ENCODE measurements at regions not wholly inside any gene's neighbourhood (a gene's known extent, or its start where the extent isn't known, plus 50 kb on each side); places are given as distances from the start of the nearest gene placed in this dataset.
"Not testable (repeated sequence)": the region's sequence is repeated elsewhere in the genome, so short reads cannot be mapped to it uniquely, and the experiment has no call there.

DNA sequence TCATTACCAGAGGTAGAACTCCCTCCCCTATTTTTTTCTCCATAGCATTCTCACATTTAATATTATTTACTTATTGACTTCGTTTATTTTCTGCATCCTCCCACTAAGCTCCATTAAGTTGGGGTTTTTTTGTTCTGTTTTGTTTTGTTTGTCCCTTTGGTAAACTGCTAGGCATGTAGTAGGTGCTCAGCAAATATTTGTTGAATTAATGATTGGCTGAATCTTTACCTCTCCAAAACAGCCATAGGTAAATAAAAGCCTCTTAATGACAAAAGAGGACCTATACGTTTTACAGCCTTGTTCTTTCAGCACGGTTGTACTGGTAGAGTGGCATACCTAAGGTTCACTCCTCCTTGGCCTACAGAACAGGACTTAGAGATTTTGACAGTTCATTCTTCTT, 52.0 kb downstream of the PRORP start:
- Histone ChIP-seq H3K4me3 (no peak overlapping the region), H3K9me3 (no peaks in the 10 kb centered on the region), H3K4me1 (no peaks in the 10 kb centered on the region), H3K27me3 (ENCODE audit: low read depth) (no peaks in the 10 kb centered on the region), H3K27ac (no peak overlapping the region), H3K36me3 (peaks cover 5% of the 10 kb centered on the region)
- no peak for DNase-seq
- TF ChIP-seq, protein P1, sequence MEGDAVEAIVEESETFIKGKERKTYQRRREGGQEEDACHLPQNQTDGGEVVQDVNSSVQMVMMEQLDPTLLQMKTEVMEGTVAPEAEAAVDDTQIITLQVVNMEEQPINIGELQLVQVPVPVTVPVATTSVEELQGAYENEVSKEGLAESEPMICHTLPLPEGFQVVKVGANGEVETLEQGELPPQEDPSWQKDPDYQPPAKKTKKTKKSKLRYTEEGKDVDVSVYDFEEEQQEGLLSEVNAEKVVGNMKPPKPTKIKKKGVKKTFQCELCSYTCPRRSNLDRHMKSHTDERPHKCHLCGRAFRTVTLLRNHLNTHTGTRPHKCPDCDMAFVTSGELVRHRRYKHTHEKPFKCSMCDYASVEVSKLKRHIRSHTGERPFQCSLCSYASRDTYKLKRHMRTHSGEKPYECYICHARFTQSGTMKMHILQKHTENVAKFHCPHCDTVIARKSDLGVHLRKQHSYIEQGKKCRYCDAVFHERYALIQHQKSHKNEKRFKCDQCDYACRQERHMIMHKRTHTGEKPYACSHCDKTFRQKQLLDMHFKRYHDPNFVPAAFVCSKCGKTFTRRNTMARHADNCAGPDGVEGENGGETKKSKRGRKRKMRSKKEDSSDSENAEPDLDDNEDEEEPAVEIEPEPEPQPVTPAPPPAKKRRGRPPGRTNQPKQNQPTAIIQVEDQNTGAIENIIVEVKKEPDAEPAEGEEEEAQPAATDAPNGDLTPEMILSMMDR (IDR thresholded peaks at IDR 0.05) = no peak
- intact Hi-C loops (cut with DNase I) = no loop called here
- no peak for ATAC-seq

DNA sequence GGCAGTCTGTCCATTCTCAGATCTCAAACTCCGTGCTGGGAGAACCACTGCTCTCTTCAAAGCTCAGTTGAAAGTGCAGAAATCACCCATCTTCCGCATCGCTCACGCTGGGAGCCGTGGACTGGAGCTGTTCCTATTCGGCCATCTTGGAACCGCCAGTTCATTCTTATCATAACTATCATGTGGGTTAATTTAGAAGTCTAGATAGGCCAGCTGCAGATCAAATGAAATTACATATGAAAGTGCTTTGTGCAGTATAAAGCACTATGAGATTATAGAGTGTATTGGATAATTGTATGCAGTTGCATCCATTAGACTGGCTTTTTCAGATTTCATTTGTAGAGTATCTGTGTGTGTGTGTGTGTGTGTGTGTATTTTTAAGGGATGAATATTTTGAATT, 57.8 kb downstream of the PRORP start:
- Histone ChIP-seq H3K4me1 (no peaks in the 10 kb centered on the region), H3K36me3 (peaks cover 9% of the 10 kb centered on the region), H3K27me3 (ENCODE audit: low read depth) (no peaks in the 10 kb centered on the region), H3K4me3 (no peak overlapping the region), H3K27ac (no peak overlapping the region), H3K9me3 (no peaks in the 10 kb centered on the region)
- TF ChIP-seq, protein P1 (IDR thresholded peaks at IDR 0.05) = no peak
- ATAC-seq (no peak), DNase-seq (no peak)
- intact Hi-C loops (cut with DNase I) = no loop called here

GRCh38 chr14:35184891-35185290, 62.5 kb downstream of the PRORP start:
- H3K27me3 ChIP-seq (ENCODE audit: low read depth); DNase-seq; H3K36me3 ChIP-seq; H3K27ac ChIP-seq; ATAC-seq; H3K4me1 ChIP-seq; H3K4me3 ChIP-seq; intact Hi-C loops (cut with DNase I); H3K9me3 ChIP-seq: not testable (repeated sequence)

DNA sequence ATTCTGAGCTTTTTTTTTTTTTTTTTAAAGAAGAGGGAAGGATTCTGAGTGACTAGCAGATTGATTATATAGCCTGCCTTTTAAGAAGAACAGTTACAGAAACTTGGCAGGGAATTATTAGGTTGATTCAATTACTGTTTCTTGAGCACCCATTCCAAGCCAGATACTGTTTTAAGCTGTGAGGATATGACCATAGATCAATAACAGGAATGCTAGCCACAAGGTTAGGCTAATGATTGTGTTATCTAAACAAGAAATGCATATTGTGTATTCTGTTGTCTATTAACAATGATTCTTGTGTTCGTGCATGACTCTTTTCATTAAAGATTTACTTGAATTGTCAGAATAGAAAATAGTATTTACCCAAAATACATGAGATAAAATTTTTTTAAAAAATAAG, 67.1 kb downstream of the PRORP start:
- no peaks in the 10 kb centered on the region for H3K4me1 ChIP-seq
- intact Hi-C loops (cut with DNase I) = no loop called here

DNA sequence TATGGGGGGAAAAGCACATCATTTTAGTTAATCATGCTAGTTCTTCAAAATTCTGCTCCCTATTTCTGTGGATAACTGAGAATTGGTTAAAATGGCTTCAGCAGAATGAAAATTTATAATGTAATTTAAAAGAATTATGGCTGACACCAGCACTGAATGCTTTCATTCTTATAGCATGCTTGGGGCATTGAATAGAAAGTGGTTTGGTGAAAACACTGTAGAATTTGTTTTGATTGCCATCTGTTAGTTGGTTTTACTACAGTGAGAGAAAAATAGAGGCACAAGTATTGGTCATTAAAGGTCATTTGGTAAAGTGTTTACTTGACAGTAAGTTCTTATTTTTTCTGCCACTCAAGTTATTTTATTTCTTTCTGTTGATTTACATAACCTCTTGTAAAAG, 70.8 kb downstream of the PRORP start:
- intact Hi-C loops (cut with DNase I) = no loop called here
- Histone ChIP-seq H3K4me3 (no peak overlapping the region), H3K9me3 (no peaks in the 10 kb centered on the region), H3K27me3 (ENCODE audit: low read depth) (no peaks in the 10 kb centered on the region), H3K27ac (no peak overlapping the region), H3K36me3 (peaks cover 8% of the 10 kb centered on the region), H3K4me1 (peaks cover 9% of the 10 kb centered on the region)
- TF ChIP-seq, protein P1 (IDR thresholded peaks at IDR 0.05) = no peak
- ATAC-seq (no peak), DNase-seq (no peak)

More for the DNA sequence above, 67.1 kb downstream of the PRORP start:
- DNase-seq = no peak
- TF ChIP-seq, protein P1 (IDR thresholded peaks at IDR 0.05) = no peak
- Histone ChIP-seq H3K4me3 (no peak overlapping the region), H3K9me3 (no peaks in the 10 kb centered on the region), H3K27me3 (ENCODE audit: low read depth) (no peaks in the 10 kb centered on the region), H3K27ac (no peak overlapping the region), H3K36me3 (peaks cover 8% of the 10 kb centered on the region)
- no peak for ATAC-seq

GRCh38 chr14:35194183-35194582, 71.8 kb downstream of the PRORP start:
- H3K36me3 ChIP-seq; DNase-seq; intact Hi-C loops (cut with DNase I); H3K27me3 ChIP-seq (ENCODE audit: low read depth); H3K4me1 ChIP-seq; H3K4me3 ChIP-seq; ATAC-seq; H3K27ac ChIP-seq; H3K9me3 ChIP-seq: not testable (repeated sequence)

- DNase-seq = no peak
- peak in 1 of 2 donors; percentile 46 for ATAC-seq
- Histone ChIP-seq H3K4me1 (peaks cover 9% of the 10 kb centered on the region), H3K36me3 (peaks cover 3% of the 10 kb centered on the region), H3K9me3 (no peaks in the 10 kb centered on the region), H3K27ac (no peak overlapping the region), H3K4me3 (no peak overlapping the region), H3K27me3 (ENCODE audit: low read depth) (no peaks in the 10 kb centered on the region)
- TF ChIP-seq, protein P1 (IDR thresholded peaks at IDR 0.05) = no peak
- intact Hi-C loops (cut with DNase I) = no loop called here
Measured at GRCh38 chr14:35196571-35196970, 74.2 kb downstream of the PRORP start.

Measured in lower lobe of right lung (tissue), 2 donors.